ENCODE measurements at regions not wholly inside any gene's neighbourhood (a gene's known extent, or its start where the extent isn't known, plus 50 kb on each side); places are given as distances from the start of the nearest gene placed in this dataset.

DNA sequence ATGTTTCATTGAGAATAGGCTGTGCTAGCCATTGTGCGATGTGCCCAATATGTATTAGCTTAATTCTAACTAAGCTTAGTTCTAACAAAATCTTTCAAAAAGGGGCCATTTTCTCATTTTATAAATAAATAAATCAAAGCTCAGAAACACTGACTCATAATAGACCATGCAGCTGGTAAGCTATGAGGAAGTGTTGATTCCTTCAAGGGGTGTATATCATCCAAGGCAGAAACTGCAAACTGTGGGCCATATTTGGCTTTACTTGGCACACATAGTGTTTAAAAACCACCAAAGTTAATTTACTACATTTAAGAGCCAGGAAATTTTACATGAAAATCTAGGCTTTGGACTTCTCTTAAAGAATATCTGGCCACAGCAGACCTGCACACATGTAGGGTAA lies 136.5 kb downstream of the ZNF621 start:
- no peak for TF ChIP-seq CTCF (IDR thresholded peaks at IDR 0.05)
- TF ChIP-seq EZH2 (IDR thresholded peaks at IDR 0.05), result no peak

Data from neural progenitor cell (in vitro differentiated cells).